Cardiac septum (tissue), 1 donor: ENCODE measurements at regions not wholly inside any gene's neighbourhood (a gene's known extent, or its start where the extent isn't known, plus 50 kb on each side); places are given as distances from the start of the nearest gene placed in this dataset.

Experiments
- DNase-seq: peaks from one replicate; pipeline ENCODE4 v3.0.0-alpha.2; 2020; ENCODE audit warnings: low spot score
- intact Hi-C: fragments of 100-400 bp; cut with DNase I; formaldehyde crosslinking; loops from one replicate; pipeline ENCODE4 v1.14.0; 2022
- donor health status: DM: no; HTN: no; CAD: no.

GRCh38 chr21:14762734-14763694, 216.9 kb upstream of the SAMSN1 start:
- intact Hi-C loops, result no loop called here
- DNase-seq, result no peak

- intact Hi-C loops, result no loop called here
- DNase-seq, result no peak
These were observed 216.2 kb upstream of the SAMSN1 start for GRCh38 chr21:14762327-14762726.

- intact Hi-C loops, result no loop called here
- DNase-seq, result no peak
These were observed 213.2 kb upstream of the SAMSN1 start for GRCh38 chr21:14759285-14759684.

- no peak for DNase-seq
- intact Hi-C loops, result no loop called here
These were observed 212.7 kb upstream of the SAMSN1 start for GRCh38 chr21:14758849-14759248.

DNA sequence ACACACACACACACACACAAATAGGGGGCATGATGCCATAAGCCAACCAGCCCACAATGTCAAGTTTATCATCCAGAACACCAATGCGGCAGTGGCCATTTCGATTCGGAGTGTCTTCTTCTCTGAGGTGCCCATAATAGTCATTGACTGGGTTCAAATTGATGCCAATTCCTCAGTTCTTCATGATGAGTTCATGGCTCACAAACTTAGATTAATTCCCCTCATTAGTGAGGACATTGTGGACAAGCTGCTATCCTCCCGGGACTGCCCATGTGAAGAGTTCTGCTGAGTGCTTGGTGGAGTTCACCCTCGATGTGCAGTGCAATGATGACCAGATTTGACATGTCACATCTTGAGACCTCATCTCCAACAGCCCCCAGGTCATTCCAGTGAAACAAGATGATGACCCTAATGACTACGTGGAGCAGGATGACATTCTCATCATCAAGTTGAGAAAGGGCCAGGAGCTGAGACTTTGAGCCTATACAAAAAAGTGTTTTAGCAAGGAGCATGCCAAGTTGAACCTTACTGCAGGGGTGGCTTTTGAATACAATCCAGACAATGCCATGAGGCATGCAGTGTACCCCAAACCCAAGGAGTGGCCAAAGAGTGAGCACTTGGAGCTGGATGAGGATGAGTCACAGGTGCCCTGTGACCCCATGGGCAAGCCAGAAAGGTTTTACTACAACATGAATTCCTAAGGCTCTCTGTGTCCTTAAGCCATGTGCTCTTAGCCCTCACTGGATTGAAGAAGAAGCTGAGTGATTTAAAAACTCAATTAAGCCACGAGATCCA, 211.6 kb upstream of the SAMSN1 start:
- intact Hi-C loops, result no loop called here
- DNase-seq, result no peak

GRCh38 chr21:14755086-14755485, 209.0 kb upstream of the SAMSN1 start:
- intact Hi-C loops, result no loop called here
- no peak for DNase-seq

GRCh38 chr21:14754682-14755081, 208.6 kb upstream of the SAMSN1 start:
- intact Hi-C loops, result no loop called here
- no peak for DNase-seq

- DNase-seq, result no peak
- intact Hi-C loops, result no loop called here
These were observed 208.1 kb upstream of the SAMSN1 start for GRCh38 chr21:14754259-14754604.

DNA sequence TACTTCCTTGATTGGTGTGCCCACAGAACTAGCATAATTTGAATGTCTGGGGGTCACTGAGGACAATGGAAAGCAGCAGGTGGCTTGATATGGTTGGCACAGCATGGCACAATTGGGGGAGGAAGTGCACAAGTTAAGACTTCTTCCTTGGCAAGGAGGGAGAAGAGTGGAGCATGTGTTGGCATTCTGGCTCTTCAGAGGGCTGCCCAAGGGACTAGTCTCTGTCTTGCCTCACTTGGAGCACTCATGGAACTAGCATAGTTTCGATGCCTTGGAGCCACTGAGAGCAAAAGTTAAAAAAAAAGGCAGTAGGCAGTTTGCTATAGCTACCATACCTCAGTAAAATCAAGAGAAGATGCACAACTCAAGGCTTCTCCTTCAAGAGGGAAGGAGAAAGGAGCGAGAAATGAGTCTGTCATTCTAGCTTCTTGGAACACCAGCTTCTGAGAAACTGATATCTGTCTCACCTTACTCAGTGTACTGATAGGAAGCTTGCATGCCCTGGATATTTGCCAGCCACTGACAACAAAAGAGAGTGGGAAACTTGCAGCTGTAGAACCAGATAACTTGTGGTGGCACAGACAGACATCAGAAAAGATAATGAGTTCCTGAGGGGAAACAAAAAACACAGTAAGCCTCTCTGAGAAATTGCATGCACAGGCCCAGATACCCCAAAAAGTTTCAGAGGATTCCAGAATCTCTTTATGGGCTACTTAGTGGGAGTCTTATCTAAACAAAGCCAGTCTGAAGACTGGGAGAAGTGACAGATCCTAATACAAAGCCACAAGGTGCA, 207.5 kb upstream of the SAMSN1 start:
- no peak for DNase-seq
- intact Hi-C loops, result no loop called here

GRCh38 chr21:14753069-14753465, 207.0 kb upstream of the SAMSN1 start:
- DNase-seq, result no peak
- intact Hi-C loops, result no loop called here

DNA sequence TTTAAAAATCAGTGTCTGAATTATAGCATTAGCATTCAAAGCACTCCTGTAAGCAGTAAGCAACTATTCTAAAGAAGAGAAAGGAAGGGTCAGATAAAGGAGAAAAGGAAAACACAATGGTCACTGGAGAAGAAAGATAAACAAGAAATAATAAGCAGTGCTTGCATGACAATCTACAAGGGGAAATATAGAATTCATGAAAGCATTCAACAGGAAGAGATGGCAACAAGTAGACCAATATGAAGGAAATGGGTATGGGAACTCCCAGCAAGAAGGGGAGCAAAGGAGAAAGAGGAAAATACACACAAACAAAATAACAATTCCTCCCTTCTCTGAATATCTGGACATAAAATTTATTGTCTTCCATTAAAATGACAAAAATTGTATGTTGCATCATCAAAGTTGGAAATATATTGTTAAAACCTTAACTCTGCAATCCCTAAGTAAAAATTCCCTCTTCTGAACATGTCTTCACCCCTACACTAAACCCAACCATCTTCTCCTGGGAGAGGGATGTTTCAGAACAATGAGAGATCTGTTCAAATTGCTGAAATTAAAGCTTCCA, 206.3 kb upstream of the SAMSN1 start:
- DNase-seq, result no peak
- intact Hi-C loops, result no loop called here

- DNase-seq, result no peak
- intact Hi-C loops, result no loop called here
These were observed 205.7 kb upstream of the SAMSN1 start for GRCh38 chr21:14751602-14752344.

DNA sequence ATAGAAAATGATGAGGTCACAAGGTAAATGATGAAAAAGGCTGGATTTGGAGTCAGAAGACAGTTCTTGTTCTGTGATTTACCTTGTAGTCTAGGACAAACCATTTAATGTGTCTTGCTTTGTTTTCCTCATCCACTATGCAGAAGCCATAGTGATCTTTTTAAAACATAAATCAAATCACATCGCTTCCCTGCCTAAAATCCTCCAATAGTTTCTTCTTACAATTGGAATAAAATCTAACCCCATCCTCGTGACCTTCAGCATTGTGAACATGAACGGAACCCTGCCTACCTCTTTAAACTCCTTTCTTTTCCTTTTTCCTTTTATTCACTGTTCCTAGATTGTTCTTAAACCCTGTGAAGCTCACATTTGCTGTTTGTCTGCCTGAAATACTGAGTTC, 204.9 kb upstream of the SAMSN1 start:
- intact Hi-C loops, result no loop called here
- no peak for DNase-seq

GRCh38 chr21:14750041-14750440, 203.9 kb upstream of the SAMSN1 start:
- no peak for DNase-seq
- intact Hi-C loops, result no loop called here

GRCh38 chr21:14748662-14749061, 202.5 kb upstream of the SAMSN1 start:
- DNase-seq, result no peak
- intact Hi-C loops, result no loop called here

DNA sequence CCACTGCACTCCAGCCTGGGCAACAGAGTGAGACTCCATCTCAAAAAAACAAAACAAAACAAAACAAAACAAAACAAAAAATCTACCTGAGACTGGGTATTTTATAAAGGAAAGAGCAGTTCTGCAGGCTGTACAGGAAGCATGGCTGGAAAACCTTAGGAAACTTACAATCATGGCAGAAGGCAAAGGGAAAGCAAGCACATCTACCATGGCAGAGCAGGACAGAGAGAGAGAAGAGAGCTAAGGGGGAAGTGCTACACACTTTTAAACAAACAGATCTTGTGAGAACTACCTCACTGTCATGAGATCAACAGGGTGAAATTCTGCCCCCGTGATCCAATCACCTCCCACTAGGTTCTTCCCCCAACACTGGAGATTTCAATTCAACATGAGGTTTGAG, 198.3 kb upstream of the SAMSN1 start:
- DNase-seq, result no peak
- intact Hi-C loops, result no loop called here

GRCh38 chr21:14742119-14742518, 196.0 kb upstream of the SAMSN1 start:
- intact Hi-C loops, result no loop called here
- no peak for DNase-seq

GRCh38 chr21:14741256-14741655, 195.1 kb upstream of the SAMSN1 start:
- intact Hi-C loops, result no loop called here

DNA sequence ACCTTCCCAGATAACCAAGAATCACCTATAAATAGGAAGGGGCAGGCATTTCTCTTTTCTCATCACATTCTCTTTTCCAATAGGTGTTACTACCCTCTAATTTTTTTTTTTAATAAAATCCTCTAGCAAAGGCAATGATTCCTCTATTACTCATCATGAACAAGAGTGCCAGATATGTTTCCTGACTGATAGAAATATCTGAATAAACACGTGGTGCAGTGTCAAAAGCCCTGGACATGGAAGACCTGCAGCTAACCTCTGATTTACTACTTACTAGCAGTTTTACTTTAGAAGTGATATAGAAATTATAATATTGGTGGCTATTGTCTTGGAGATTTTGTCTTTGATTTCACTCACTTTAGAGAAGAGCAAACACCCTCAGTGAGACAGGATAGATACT, 194.6 kb upstream of the SAMSN1 start:
- DNase-seq, result no peak
- intact Hi-C loops, result no loop called here

More at GRCh38 chr21:14741256-14741655, 195.1 kb upstream of the SAMSN1 start:
- DNase-seq, result no peak
